HUES64 (cell line): ENCODE measurements at regions not wholly inside any gene's neighbourhood (a gene's known extent, or its start where the extent isn't known, plus 50 kb on each side); places are given as distances from the start of the nearest gene placed in this dataset.

Experiments used
- H3K27ac ChIP-seq: 2 replicates; pipeline ENCODE4 v1.7.0; 2013; ENCODE audit warnings: low read depth, low read length, inconsistent platforms
- H3K27me3 ChIP-seq: 2 replicates; pipeline ENCODE4 v1.6.1; 2013; ENCODE audit warnings: mild to moderate bottlenecking, low read length; ENCODE audit not compliant: insufficient read depth
- H3K36me3 ChIP-seq: 2 replicates; pipeline ENCODE4 v1.6.1; 2013; ENCODE audit warnings: mild to moderate bottlenecking, low read length; ENCODE audit not compliant: insufficient read depth
- H3K4me1 ChIP-seq: 2 replicates; pipeline ENCODE4 v1.6.1; 2013; ENCODE audit warnings: mild to moderate bottlenecking, low read length, moderate library complexity; ENCODE audit not compliant: insufficient read depth
- H3K4me3 ChIP-seq: 2 replicates; pipeline ENCODE4 v1.5.1; 2013; ENCODE audit warnings: mild to moderate bottlenecking, low read length, moderate library complexity
- H3K9ac ChIP-seq: 2 replicates; pipeline ENCODE4 v1.6.1; 2013; ENCODE audit warnings: mild to moderate bottlenecking, low read depth, low read length
- H3K9me3 ChIP-seq: 2 replicates; pipeline ENCODE4 v1.6.1; 2013; ENCODE audit warnings: low read depth, low read length; ENCODE audit not compliant: insufficient read depth
- WGBS: fragments of 150-250, 120-280 bp; methylation state at CpG from one replicate; pipeline ENCODE4 v1.1.7; 2013; ENCODE audit warnings: missing lambda C conversion rate; 5-methylcytosine and 5-hydroxymethylcytosine counted together

DNA sequence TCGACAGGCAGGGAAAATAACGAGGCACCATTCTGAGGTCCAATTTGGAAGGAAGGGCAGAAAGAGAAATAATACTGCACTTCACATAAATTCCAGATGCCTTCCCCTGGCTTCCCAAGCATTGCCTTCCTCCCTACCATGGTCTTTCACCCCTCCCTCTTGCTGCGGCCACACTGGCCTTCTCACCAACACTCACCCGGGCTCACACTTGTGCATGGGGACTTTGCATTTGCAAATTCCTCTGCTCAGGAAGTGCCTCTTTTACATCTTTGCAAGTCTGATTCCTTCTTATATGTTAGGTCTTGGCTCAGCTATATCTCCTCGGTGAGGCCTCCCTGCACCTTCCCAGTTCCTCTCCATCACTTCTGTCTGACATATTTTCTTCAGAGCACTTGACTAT, 199.4 kb downstream of the CHIC2 start:
- Histone ChIP-seq H3K36me3 (no peaks in the 10 kb centered on the region), H3K27me3 (no peaks in the 10 kb centered on the region), H3K4me3 (no peak overlapping the region), H3K9ac (no peak overlapping the region), H3K27ac (no peak overlapping the region), H3K9me3 (no peaks in the 10 kb centered on the region), H3K4me1 (peaks cover 16% of the 10 kb centered on the region)
- WGBS: 66% methylated on average over 5 of the region's 5 CpGs

GRCh38 chr4:53863736-53864365, 200.6 kb downstream of the CHIC2 start:
- Histone ChIP-seq H3K36me3 (no peaks in the 10 kb centered on the region), H3K9ac (no peak overlapping the region), H3K27ac (no peak overlapping the region), H3K4me3 (no peak overlapping the region), H3K27me3 (no peaks in the 10 kb centered on the region), H3K9me3 (no peaks in the 10 kb centered on the region), H3K4me1 (peaks cover 16% of the 10 kb centered on the region)
- 79% methylated on average over 4 of the region's 4 CpGs for WGBS

- Histone ChIP-seq H3K27me3 (no peaks in the 10 kb centered on the region), H3K9ac (no peak overlapping the region), H3K4me1 (peaks cover 16% of the 10 kb centered on the region), H3K27ac (no peak overlapping the region), H3K36me3 (no peaks in the 10 kb centered on the region), H3K4me3 (no peak overlapping the region), H3K9me3 (no peaks in the 10 kb centered on the region)
- WGBS: 83% methylated on average over 3 of the region's 3 CpGs
These were observed 201.2 kb downstream of the CHIC2 start for GRCh38 chr4:53863158-53863557.

GRCh38 chr4:53861856-53862610, 202.4 kb downstream of the CHIC2 start:
- Histone ChIP-seq H3K27ac (no peak overlapping the region), H3K9me3 (no peaks in the 10 kb centered on the region), H3K4me3 (no peak overlapping the region), H3K27me3 (no peaks in the 10 kb centered on the region), H3K9ac (no peak overlapping the region), H3K4me1 (peaks cover 16% of the 10 kb centered on the region), H3K36me3 (no peaks in the 10 kb centered on the region)
- WGBS: 79% methylated on average over 3 of the region's 4 CpGs

DNA sequence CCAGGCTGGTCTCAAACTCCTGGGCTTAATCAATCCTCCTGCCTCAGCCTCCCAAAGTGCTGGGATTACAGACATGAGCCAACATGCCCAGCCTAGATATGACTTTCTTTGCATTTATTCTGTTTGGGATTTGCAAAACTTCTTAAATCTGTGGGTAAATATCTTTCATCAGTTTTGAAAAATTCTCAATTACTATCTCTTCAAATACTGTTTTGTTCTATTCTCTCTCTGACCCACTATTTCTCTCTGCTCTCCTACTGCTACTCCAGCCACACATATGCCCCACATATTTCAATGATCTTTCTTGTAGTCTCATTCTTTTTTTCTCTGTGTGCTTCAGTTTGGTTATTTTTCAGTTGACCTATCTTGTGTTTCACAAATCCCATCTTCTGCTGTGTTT, 205.1 kb downstream of the CHIC2 start:
- H3K9ac ChIP-seq: no peak overlapping the region
- no peaks in the 10 kb centered on the region for H3K27me3 ChIP-seq
- no peak overlapping the region for H3K27ac ChIP-seq
- H3K4me3 ChIP-seq: no peak overlapping the region
- no peaks in the 10 kb centered on the region for H3K36me3 ChIP-seq
- no peaks in the 10 kb centered on the region for H3K9me3 ChIP-seq
- H3K4me1 ChIP-seq: peaks cover 9% of the 10 kb centered on the region; the same call in 1 of the 2 replicates

DNA sequence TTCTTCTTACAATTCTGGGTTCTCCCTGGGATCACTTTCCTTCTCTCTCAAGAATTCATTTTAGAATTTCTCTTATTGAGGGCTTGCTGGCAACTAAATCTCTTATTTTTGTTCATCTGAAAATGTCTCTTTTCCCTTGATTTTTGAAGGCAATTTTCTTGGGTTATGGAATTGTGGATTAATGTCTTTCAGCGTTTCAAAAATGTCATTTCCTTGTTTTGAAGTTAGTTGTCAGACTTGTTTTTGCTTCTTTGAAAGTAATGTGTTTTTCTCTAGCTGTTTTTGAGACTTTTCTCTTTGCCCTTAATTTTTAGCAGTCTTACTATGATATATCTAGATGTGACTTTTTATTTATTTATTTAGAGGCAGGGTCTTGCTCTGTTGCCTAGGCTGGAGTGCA, 205.7 kb downstream of the CHIC2 start:
- Histone ChIP-seq H3K4me1 (peaks cover 9% of the 10 kb centered on the region; the same call in 1 of the 2 replicates), H3K27ac (no peak overlapping the region), H3K27me3 (no peaks in the 10 kb centered on the region), H3K9ac (no peak overlapping the region), H3K4me3 (no peak overlapping the region), H3K9me3 (no peaks in the 10 kb centered on the region), H3K36me3 (no peaks in the 10 kb centered on the region)
- 85% methylated on average over 1 of the region's 1 CpG for WGBS

DNA sequence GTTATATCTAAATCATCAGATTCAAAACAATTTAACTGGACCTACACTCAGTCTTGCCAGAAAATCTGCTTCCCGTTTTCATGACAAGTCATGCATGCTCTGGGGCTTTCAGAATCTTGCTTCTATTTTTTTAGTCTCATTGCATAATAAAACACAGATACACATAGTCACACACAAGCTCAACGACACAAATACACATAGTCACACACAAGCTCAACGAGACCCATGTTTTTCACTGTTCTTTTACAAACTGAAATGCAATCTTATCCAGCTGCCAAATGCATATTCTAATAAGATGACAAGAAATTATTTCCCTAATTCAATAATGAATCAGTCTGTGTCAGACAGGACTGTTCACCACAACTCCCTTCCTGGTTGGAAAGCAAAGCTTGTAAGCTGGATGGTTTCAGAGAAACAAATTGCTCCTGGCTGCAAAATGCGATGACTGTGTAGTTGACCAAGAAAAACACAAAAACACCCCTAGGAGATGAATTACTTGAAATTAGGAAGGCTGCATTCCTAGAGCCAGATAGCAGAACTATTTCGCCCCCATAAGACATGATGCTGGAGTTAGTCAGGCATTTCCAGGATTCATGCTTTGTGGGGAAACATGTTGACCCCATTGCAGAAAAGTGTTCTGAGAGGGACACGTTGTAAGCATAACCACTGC, 208.7 kb downstream of the CHIC2 start:
- Histone ChIP-seq H3K36me3 (no peaks in the 10 kb centered on the region), H3K27me3 (no peaks in the 10 kb centered on the region), H3K27ac (no peak overlapping the region), H3K9me3 (no peaks in the 10 kb centered on the region), H3K9ac (no peak overlapping the region), H3K4me3 (no peak overlapping the region), H3K4me1 (peaks cover 12% of the 10 kb centered on the region)
- 86% methylated on average over 6 of the region's 6 CpGs for WGBS

GRCh38 chr4:53854991-53855568, 209.3 kb downstream of the CHIC2 start:
- H3K27ac ChIP-seq: no peak overlapping the region
- H3K9me3 ChIP-seq: no peaks in the 10 kb centered on the region
- H3K9ac ChIP-seq: no peak overlapping the region
- H3K36me3 ChIP-seq: no peaks in the 10 kb centered on the region
- no peak overlapping the region for H3K4me3 ChIP-seq
- no peaks in the 10 kb centered on the region for H3K27me3 ChIP-seq
- H3K4me1 ChIP-seq: peaks cover 12% of the 10 kb centered on the region
- 85% methylated on average over 3 of the region's 3 CpGs for WGBS

DNA sequence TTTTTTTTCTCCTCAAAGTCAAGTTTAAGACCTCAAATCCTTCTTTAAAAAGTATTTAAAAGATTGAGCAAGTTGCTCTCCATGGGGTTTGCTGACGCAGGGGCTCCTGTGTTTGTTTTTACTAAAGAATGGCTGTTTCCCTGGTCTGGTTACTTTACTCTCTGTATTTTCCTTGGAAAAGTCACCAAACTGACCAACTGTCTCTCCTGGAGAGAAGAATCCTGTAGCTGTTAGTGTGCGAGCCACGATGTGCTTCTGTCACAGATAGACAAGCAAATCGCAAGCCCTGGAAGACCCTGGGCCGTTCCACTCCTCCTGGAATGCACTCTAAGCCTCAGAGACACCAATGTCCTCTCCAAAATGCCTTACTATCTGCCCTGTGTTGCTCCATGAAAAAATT, 212.1 kb downstream of the CHIC2 start:
- Histone ChIP-seq H3K4me1 (peaks cover 12% of the 10 kb centered on the region), H3K9me3 (no peaks in the 10 kb centered on the region), H3K9ac (no peak overlapping the region), H3K4me3 (no peak overlapping the region), H3K36me3 (no peaks in the 10 kb centered on the region), H3K27me3 (no peaks in the 10 kb centered on the region), H3K27ac (peak overlapping the region; percentile 40; the same call in 1 of the 2 replicates)
- WGBS: 68% methylated on average over 5 of the region's 5 CpGs

DNA sequence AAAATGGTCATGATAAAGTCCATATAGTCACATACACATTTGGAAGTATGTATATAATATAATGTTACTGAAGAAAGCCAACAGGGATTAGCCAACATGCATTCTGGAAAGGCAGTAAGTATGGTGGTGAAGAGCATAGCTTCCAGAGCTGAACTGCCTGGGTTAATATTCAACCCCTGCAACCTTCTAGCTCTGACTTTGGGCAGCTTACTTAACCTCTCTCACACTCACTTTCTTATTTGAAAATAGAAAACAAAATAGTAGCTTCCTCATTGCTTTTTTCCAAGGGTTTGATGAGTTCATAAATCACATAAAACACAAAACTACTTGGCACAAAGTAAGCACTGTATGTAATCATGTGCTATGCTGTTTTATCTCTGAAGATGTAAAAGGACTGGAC, 216.4 kb downstream of the CHIC2 start:
- H3K9ac ChIP-seq: no peak overlapping the region
- no peaks in the 10 kb centered on the region for H3K27me3 ChIP-seq
- H3K4me1 ChIP-seq: peaks cover 14% of the 10 kb centered on the region
- no peaks in the 10 kb centered on the region for H3K36me3 ChIP-seq
- H3K9me3 ChIP-seq: no peaks in the 10 kb centered on the region
- no peak overlapping the region for H3K27ac ChIP-seq
- no peak overlapping the region for H3K4me3 ChIP-seq

DNA sequence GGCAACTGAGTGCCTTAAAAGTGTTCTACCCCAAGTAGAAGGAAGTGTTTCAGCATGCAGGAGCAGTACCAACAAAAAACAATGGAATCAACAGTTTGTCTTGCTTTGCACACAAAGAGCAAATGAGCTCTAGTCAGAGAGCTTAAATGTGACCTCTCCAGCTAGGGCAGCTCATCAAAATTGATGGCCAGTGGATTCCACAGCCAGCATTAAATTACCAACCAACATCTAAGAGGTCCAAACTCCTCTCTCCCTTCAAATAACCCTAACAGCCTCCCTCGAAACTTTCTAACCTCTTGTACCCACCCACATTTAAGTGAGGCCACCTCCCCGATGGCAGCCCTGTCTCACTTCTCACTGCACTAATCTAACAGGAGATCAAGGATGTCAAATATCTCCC, 219.9 kb downstream of the CHIC2 start:
- no peak overlapping the region for H3K4me3 ChIP-seq
- H3K9me3 ChIP-seq: no peaks in the 10 kb centered on the region
- 0 out of 2 replicates have a peak, but pooled peaks cover 2% of the 10 kb centered on the region for H3K4me1 ChIP-seq
- H3K27ac ChIP-seq: no peak overlapping the region
- no peaks in the 10 kb centered on the region for H3K27me3 ChIP-seq
- H3K9ac ChIP-seq: no peak overlapping the region
- 89% methylated on average over 2 of the region's 2 CpGs for WGBS
- H3K36me3 ChIP-seq: no peaks in the 10 kb centered on the region
